Activated T-helper 1 cell treated with anti-CD3 and anti-CD28 coated beads, Interleukin-2, amount 50 U/mL, for 16 hours (primary cell): ENCODE measurements at regions not wholly inside any gene's neighbourhood (a gene's known extent, or its start where the extent isn't known, plus 50 kb on each side); places are given as distances from the start of the nearest gene placed in this dataset.
"Not testable (repeated sequence)": the region's sequence is repeated elsewhere in the genome, so short reads cannot be mapped to it uniquely, and the experiment has no call there.

Source experiments
- DNase-seq, 2 donors: peaks; one replicate each; pipeline ENCODE4 v3.0.0-alpha.2; 2020; ENCODE audit warnings: low read depth in 1 of 2, low spot score in 1 of 2

GRCh38 chr13:18673794-18674193, 507.8 kb downstream of the TUBA3C start:
- not testable (repeated sequence) for DNase-seq

- not testable (repeated sequence) for DNase-seq
These were observed 515.0 kb downstream of the TUBA3C start for GRCh38 chr13:18666585-18666984.

GRCh38 chr13:18665716-18666115, 515.9 kb downstream of the TUBA3C start:
- not testable (repeated sequence) for DNase-seq

GRCh38 chr13:18665124-18665523, 516.5 kb downstream of the TUBA3C start:
- not testable (repeated sequence) for DNase-seq

- not testable (repeated sequence) for DNase-seq
These were observed 518.4 kb downstream of the TUBA3C start for GRCh38 chr13:18663222-18663621.

- DNase-seq: peak in 1 of 2 donors; percentile 2
These were observed 537.9 kb downstream of the TUBA3C start for GRCh38 chr13:18643644-18644172.

- not testable (repeated sequence) for DNase-seq
These were observed 552.7 kb downstream of the TUBA3C start for GRCh38 chr13:18628928-18629327.

GRCh38 chr13:18628428-18628827, 553.2 kb downstream of the TUBA3C start:
- no peak for DNase-seq

- DNase-seq: not testable (repeated sequence)
These were observed 557.6 kb downstream of the TUBA3C start for GRCh38 chr13:18624061-18624460.

GRCh38 chr13:18618442-18618841, 563.2 kb downstream of the TUBA3C start:
- not testable (repeated sequence) for DNase-seq

GRCh38 chr13:18610476-18610875, 571.1 kb downstream of the TUBA3C start:
- not testable (repeated sequence) for DNase-seq

GRCh38 chr13:18609371-18609770, 572.3 kb downstream of the TUBA3C start:
- not testable (repeated sequence) for DNase-seq

GRCh38 chr13:18608851-18609250, 572.8 kb downstream of the TUBA3C start:
- not testable (repeated sequence) for DNase-seq

- not testable (repeated sequence) for DNase-seq
These were observed 581.3 kb downstream of the TUBA3C start for GRCh38 chr13:18600366-18600765.

GRCh38 chr13:18599791-18600211, 581.8 kb downstream of the TUBA3C start:
- DNase-seq: not testable (repeated sequence)

- not testable (repeated sequence) for DNase-seq
These were observed 583.1 kb downstream of the TUBA3C start for GRCh38 chr13:18598543-18598942.

- not testable (repeated sequence) for DNase-seq
These were observed 583.7 kb downstream of the TUBA3C start for GRCh38 chr13:18597940-18598339.

GRCh38 chr13:18577103-18577502, 604.5 kb downstream of the TUBA3C start:
- not testable (repeated sequence) for DNase-seq

- not testable (repeated sequence) for DNase-seq
These were observed 613.7 kb downstream of the TUBA3C start for GRCh38 chr13:18567890-18568289.
